GM23248 (cell line): ENCODE measurements at regions not wholly inside any gene's neighbourhood (a gene's known extent, or its start where the extent isn't known, plus 50 kb on each side); places are given as distances from the start of the nearest gene placed in this dataset.

ENCODE experiments used
- DNase-seq: peaks from one replicate; pipeline ENCODE4 v3.0.0-alpha.2; 2015
- H2AFZ ChIP-seq: fragments of 200-600 bp; sonication (generic); 2 replicates; pipeline ENCODE4 v1.6.1; 2016; ENCODE audit warnings: antibody characterized with exemption
- H3F3A ChIP-seq: fragments of 200-600 bp; sonication (generic); 2 replicates; pipeline ENCODE4 v1.6.1; 2016; ENCODE audit warnings: mild to moderate bottlenecking, antibody characterized with exemption, mixed run types; ENCODE audit not compliant: insufficient read depth
- H3K27ac ChIP-seq: fragments of 200-600 bp; sonication (generic); 2 replicates; pipeline ENCODE4 v1.5.1; 2016; ENCODE audit warnings: mild to moderate bottlenecking
- H3K27me3 ChIP-seq: fragments of 200-600 bp; sonication (generic); replicated peaks from 2 replicates; pipeline ENCODE4 v1.6.1; 2016; ENCODE audit warnings: mild to moderate bottlenecking; ENCODE audit not compliant: insufficient read depth
- H3K36me3 ChIP-seq: fragments of 200-600 bp; sonication (generic); 2 replicates; pipeline ENCODE4 v1.6.1; 2016; ENCODE audit warnings: low read depth, mild to moderate bottlenecking
- H3K4me1 ChIP-seq: fragments of 200-600 bp; sonication (generic); 2 replicates; pipeline ENCODE4 v1.6.1; 2016; ENCODE audit warnings: mild to moderate bottlenecking; ENCODE audit not compliant: insufficient read depth
- H3K4me2 ChIP-seq: fragments of 200-600 bp; sonication (generic); one replicate; pipeline ENCODE4 v1.6.1; 2016; ENCODE audit warnings: mild to moderate bottlenecking; ENCODE audit not compliant: unreplicated experiment
- H3K4me3 ChIP-seq: fragments of 200-600 bp; sonication (generic); 2 replicates; pipeline ENCODE4 v1.5.1; 2016; ENCODE audit warnings: mild to moderate bottlenecking
- H3K79me2 ChIP-seq: fragments of 200-600 bp; sonication (generic); 2 replicates; pipeline ENCODE4 v1.6.1; 2016; ENCODE audit warnings: mild to moderate bottlenecking; ENCODE audit not compliant: insufficient read depth
- H3K9ac ChIP-seq: fragments of 200-600 bp; sonication (generic); 2 replicates; pipeline ENCODE4 v1.6.1; 2016; ENCODE audit warnings: mild to moderate bottlenecking
- H3K9me2 ChIP-seq: fragments of 200-600 bp; sonication (generic); 2 replicates; pipeline ENCODE4 v1.6.1; 2016; ENCODE audit warnings: mixed run types, mild to moderate bottlenecking, moderate library complexity; ENCODE audit not compliant: insufficient read depth
- H3K9me3 ChIP-seq: fragments of 200-600 bp; sonication (generic); one replicate; pipeline ENCODE4 v1.6.1; 2017; ENCODE audit warnings: low read depth
- H4K20me1 ChIP-seq: fragments of 200-600 bp; sonication (generic); 2 replicates; pipeline ENCODE4 v1.6.0; 2016; ENCODE audit not compliant: insufficient read depth
- EZH2 ChIP-seq: fragments of 200-600 bp; sonication (generic); IDR thresholded peaks from 2 replicates; pipeline ENCODE4 v1.6.1; 2018; ENCODE audit warnings: antibody characterized with exemption, mild to moderate bottlenecking; ENCODE audit not compliant: insufficient read depth, poor library complexity, severe bottlenecking
- EZH2phosphoT487 ChIP-seq: fragments of 200-600 bp; sonication (generic); IDR thresholded peaks from 2 replicates; pipeline ENCODE4 v1.6.1; 2018; ENCODE audit warnings: antibody characterized with exemption, moderate library complexity, mild to moderate bottlenecking, low read depth; ENCODE audit not compliant: insufficient read depth
- WGBS, 2 experiments: methylation state at CpG; one replicate each; pipeline ENCODE4 v1.1.6; 2015 to 2017; ENCODE audit warnings: low lambda C conversion rate in 2 of 2, low coverage in 1 of 2; ENCODE audit errors: missing lambda C conversion rate in 2 of 2; 5-methylcytosine and 5-hydroxymethylcytosine counted together
- in situ Hi-C: fragments of 300-500 bp; cut with MboI; formaldehyde crosslinking; loops from 2 replicates; pipeline ENCODE4 v1.15.0; 2020

- H3K79me2 ChIP-seq: no peaks in the 10 kb centered on the region
- H3K9ac ChIP-seq: no peak overlapping the region
- no peak overlapping the region for H2AFZ ChIP-seq
- in situ Hi-C loops: no loop called here
- no peaks in the 10 kb centered on the region for H3K4me1 ChIP-seq
- H4K20me1 ChIP-seq: no peaks in the 10 kb centered on the region
- H3K27ac ChIP-seq: no peak overlapping the region
- H3K36me3 ChIP-seq: no peaks in the 10 kb centered on the region
- H3F3A ChIP-seq: no peaks in the 10 kb centered on the region
- H3K4me2 ChIP-seq: no peak overlapping the region
- TF ChIP-seq EZH2phosphoT487 (no peak), EZH2 (no peak)
- no peaks in the 10 kb centered on the region for H3K9me2 ChIP-seq
- no peak overlapping the region for H3K4me3 ChIP-seq
- WGBS, 2 experiments: 89% methylated on average over 22 of the region's 22 CpGs
- H3K27me3 ChIP-seq: peaks cover 6% of the 10 kb centered on the region; the same call in 1 of the 2 replicates
- no peaks in the 10 kb centered on the region for H3K9me3 ChIP-seq
- DNase-seq: no peak
Observed at GRCh38 chr6:71164890-71165289, 123.7 kb upstream of the OGFRL1 start.

DNA sequence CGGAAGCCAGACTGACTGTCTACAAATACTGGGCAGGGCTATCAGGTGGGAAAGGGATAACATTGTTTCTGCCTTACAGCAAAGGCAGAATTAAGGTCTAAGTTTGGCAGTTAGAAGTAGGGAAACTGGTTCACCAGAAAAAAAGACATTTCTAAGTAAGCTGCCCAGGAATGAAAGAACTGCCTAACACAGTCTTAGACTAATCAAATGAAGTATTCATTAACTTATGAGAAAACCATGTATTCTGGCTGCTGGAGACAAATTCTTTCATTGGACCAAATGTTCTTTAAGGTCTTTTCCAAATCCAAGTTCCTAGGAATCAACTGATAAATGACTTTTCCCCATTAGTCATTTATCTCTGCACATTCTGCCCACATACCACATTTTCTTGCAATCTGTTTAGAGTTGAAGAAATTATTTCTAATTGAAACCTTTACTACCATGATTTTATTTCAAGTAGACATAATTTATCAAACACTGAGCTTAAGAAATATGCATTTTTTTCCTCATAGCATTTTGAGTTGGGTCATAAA lies 120.3 kb upstream of the OGFRL1 start:
- H4K20me1 ChIP-seq: no peaks in the 10 kb centered on the region
- TF ChIP-seq EZH2: no peak
- H3K4me1 ChIP-seq: no peaks in the 10 kb centered on the region
- no peaks in the 10 kb centered on the region for H3K36me3 ChIP-seq
- in situ Hi-C loops: no loop called here
- H3K9me3 ChIP-seq: no peaks in the 10 kb centered on the region
- no peak overlapping the region for H2AFZ ChIP-seq
- no peaks in the 10 kb centered on the region for H3F3A ChIP-seq
- H3K9ac ChIP-seq: no peak overlapping the region
- H3K27me3 ChIP-seq: peaks cover 3% of the 10 kb centered on the region; the same call in 1 of the 2 replicates
- WGBS, 2 experiments: 52 to 54% methylated on average over 1 of the region's 1 CpG
- H3K4me3 ChIP-seq: no peak overlapping the region
- no peak overlapping the region for H3K4me2 ChIP-seq
- H3K27ac ChIP-seq: no peak overlapping the region
- no peaks in the 10 kb centered on the region for H3K9me2 ChIP-seq
- no peaks in the 10 kb centered on the region for H3K79me2 ChIP-seq
- no peak for DNase-seq

- Histone ChIP-seq H3K79me2 (no peaks in the 10 kb centered on the region), H3K4me2 (no peak overlapping the region), H3K27ac (no peak overlapping the region), H4K20me1 (no peaks in the 10 kb centered on the region), H3K27me3 (0 out of 2 replicates have a peak, but pooled peaks cover 3% of the 10 kb centered on the region), H3K9ac (no peak overlapping the region), H3K9me3 (no peaks in the 10 kb centered on the region), H2AFZ (no peak overlapping the region), H3K9me2 (no peaks in the 10 kb centered on the region), H3K4me3 (no peak overlapping the region), H3K36me3 (no peaks in the 10 kb centered on the region), H3K4me1 (no peaks in the 10 kb centered on the region), H3F3A (no peaks in the 10 kb centered on the region)
- in situ Hi-C loops: no loop called here
- DNase-seq: no peak
- WGBS, 2 experiments: 86 to 93% methylated on average over 2 of the region's 2 CpGs
- TF ChIP-seq EZH2phosphoT487 (no peak), EZH2 (no peak)
Observed at GRCh38 chr6:71171497-71172070, 117.0 kb upstream of the OGFRL1 start.

DNA sequence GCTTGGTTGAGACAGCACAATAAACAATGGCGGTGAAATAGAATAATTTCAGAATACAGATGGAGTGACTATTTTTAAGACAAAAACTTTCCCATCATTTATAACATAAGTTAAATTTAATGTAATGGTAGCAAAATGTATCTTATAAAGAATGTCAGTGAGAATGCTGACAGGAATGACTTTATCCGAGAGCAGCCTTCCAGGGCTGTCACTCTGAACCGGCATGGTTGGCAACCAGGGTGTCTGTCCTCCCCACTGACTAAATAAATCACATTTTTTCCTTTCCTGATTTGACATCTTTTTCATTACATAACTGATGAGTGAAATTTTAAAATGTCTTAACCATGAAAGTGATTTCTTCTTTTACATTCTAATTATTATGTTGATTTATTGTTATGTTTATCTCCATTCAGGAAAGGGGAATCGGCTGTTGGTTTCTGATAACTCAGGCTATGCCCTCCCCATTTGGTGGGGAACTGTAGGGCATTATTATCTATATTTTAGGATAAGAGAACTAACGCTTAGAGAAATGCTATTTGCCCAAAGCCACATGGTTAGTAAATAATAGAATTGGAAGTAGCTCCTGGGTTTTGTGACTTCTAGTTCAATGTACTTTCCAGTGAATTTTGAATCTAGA lies 109.2 kb upstream of the OGFRL1 start:
- in situ Hi-C loops: no loop called here

More for the DNA sequence above, 109.2 kb upstream of the OGFRL1 start:
- Histone ChIP-seq H3K4me2 (no peak overlapping the region), H3K9me3 (no peaks in the 10 kb centered on the region), H3K9ac (no peak overlapping the region), H3K79me2 (no peaks in the 10 kb centered on the region), H3K27me3 (no peaks in the 10 kb centered on the region), H2AFZ (no peak overlapping the region), H3K27ac (no peak overlapping the region), H3K9me2 (no peaks in the 10 kb centered on the region), H3K4me3 (no peak overlapping the region), H3K4me1 (peaks cover 14% of the 10 kb centered on the region), H3K36me3 (no peaks in the 10 kb centered on the region), H4K20me1 (no peaks in the 10 kb centered on the region), H3F3A (peaks cover 12% of the 10 kb centered on the region)
- TF ChIP-seq EZH2 (no peak), EZH2phosphoT487 (no peak)
- WGBS, 2 experiments: 70% methylated on average over 5 of the region's 5 CpGs
- DNase-seq: no peak
